CD4-positive, alpha-beta T cell (primary cell): ENCODE measurements at regions not wholly inside any gene's neighbourhood (a gene's known extent, or its start where the extent isn't known, plus 50 kb on each side); places are given as distances from the start of the nearest gene placed in this dataset.

ENCODE experiments used
- ATAC-seq: fragments of 200-7000 bp; cut with Tn5 transposase; one replicate; pipeline ENCODE4 v1.10.0; 2022; ENCODE audit warnings: mild to moderate bottlenecking; ENCODE audit not compliant: poor library complexity
- CTCF ChIA-PET: fragments of 350-600 bp; sonication (Branson Sonifier 250); formaldehyde crosslinking; loops from one replicate; lab custom pipeline; 2021; ENCODE audit warnings: antibody characterized with exemption, inconsistent platforms; lab: Charles Lee
- POLR2A ChIA-PET: fragments of 350-600 bp; sonication (Branson Sonifier 250); formaldehyde crosslinking; loops from one replicate; lab custom pipeline; 2021; ENCODE audit warnings: antibody characterized with exemption, inconsistent platforms; lab: Charles Lee
- DNase-seq, 14 experiments: peaks; one replicate each; pipeline ENCODE4 v3.0.0-alpha.2; 2013 to 2020; ENCODE audit warnings: mixed read lengths in 2 of 14
- H3K27ac ChIP-seq, 2 donors: one replicate each; pipeline versions ENCODE4 v1.5.1 to v1.7.0; 2013; ENCODE audit warnings: low read length in 2 of 2, low read depth in 1 of 2, mild to moderate bottlenecking in 1 of 2
- H3K27me3 ChIP-seq, 2 experiments: 1 replicate in 1 of 2; 2 replicates in 1 of 2; pipeline versions ENCODE4 v1.6.1 to v1.7.0; 2013; ENCODE audit warnings: low read length in 2 of 2, control low read depth in 1 of 2, mild to moderate bottlenecking in 1 of 2, moderate library complexity in 1 of 2; ENCODE audit not compliant: insufficient read depth in 2 of 2, control insufficient read depth in 1 of 2
- H3K36me3 ChIP-seq: one replicate; pipeline ENCODE4 v1.6.1; 2013; ENCODE audit warnings: low read length, control low read depth; ENCODE audit not compliant: insufficient read depth
- H3K4me1 ChIP-seq: one replicate; pipeline ENCODE4 v1.6.1; 2013; ENCODE audit warnings: low read length, control low read depth; ENCODE audit not compliant: insufficient read depth
- H3K4me3 ChIP-seq: one replicate; pipeline ENCODE4 v1.5.1; 2013; ENCODE audit warnings: mild to moderate bottlenecking, low read length, moderate library complexity
- H3K9me3 ChIP-seq, 2 experiments: 1 replicate in 1 of 2; 2 replicates in 1 of 2; pipeline versions ENCODE4 v1.6.1 to v1.7.0; 2013; ENCODE audit warnings: low read length in 2 of 2, mild to moderate bottlenecking in 2 of 2, control low read depth in 1 of 2, moderate library complexity in 1 of 2; ENCODE audit not compliant: control insufficient read depth in 1 of 2, insufficient read depth in 1 of 2
- H3K27ac Mint-ChIP-seq: one replicate; pipeline ENCODE4 v1.8.0; 2020; ENCODE audit warnings: mixed read lengths
- H3K27me3 Mint-ChIP-seq: one replicate; pipeline ENCODE4 v1.8.0; 2021; ENCODE audit warnings: mixed read lengths
- H3K36me3 Mint-ChIP-seq: one replicate; pipeline ENCODE4 v1.8.0; 2021; ENCODE audit warnings: low read depth, mixed read lengths
- H3K4me1 Mint-ChIP-seq: one replicate; pipeline ENCODE4 v1.8.0; 2021; ENCODE audit warnings: low read depth, mixed read lengths
- H3K4me3 Mint-ChIP-seq: one replicate; pipeline ENCODE4 v1.8.0; 2020; ENCODE audit warnings: mild to moderate bottlenecking, mixed read lengths
- H3K9me3 Mint-ChIP-seq: one replicate; pipeline ENCODE4 v1.8.0; 2020; ENCODE audit warnings: mixed read lengths
- CTCF ChIP-seq: fragments of 200-600 bp; IDR thresholded peaks from one replicate; pipeline ENCODE4 v1.8.0; 2022; ENCODE audit warnings: antibody characterized with exemption, mild to moderate bottlenecking
- intact Hi-C, 2 experiments: fragments of 100-400 bp; cut with DNase I in 1 of 2; cut with micrococcal nuclease in 1 of 2; formaldehyde crosslinking; loops; one replicate each; pipeline versions ENCODE4 v1.15.1 to v1.9.0; 2023 to 2025; cut with DNase I, micrococcal nuclease

GRCh38 chr4:148810461-148810860 lies 368.2 kb upstream of the NR3C2 start:
- no peaks in the 10 kb centered on the region for H3K27me3 Mint-ChIP-seq
- ChIA-PET POLR2A (no interaction called here), CTCF (no interaction called here)
- Histone ChIP-seq H3K4me3 (no peak overlapping the region), H3K27me3 (no peaks in the 10 kb centered on the region), H3K27ac (no peak overlapping the region), H3K9me3 (no peaks in the 10 kb centered on the region), H3K36me3 (no peaks in the 10 kb centered on the region), H3K4me1 (no peaks in the 10 kb centered on the region)
- intact Hi-C loops = no loop called here
- no peak for DNase-seq
- no peaks in the 10 kb centered on the region for H3K9me3 Mint-ChIP-seq
- no peak for TF ChIP-seq CTCF
- no peak overlapping the region for H3K27ac Mint-ChIP-seq
- H3K4me1 Mint-ChIP-seq = no peaks in the 10 kb centered on the region
- H3K36me3 Mint-ChIP-seq = no peaks in the 10 kb centered on the region
- no peak for ATAC-seq
- no peak overlapping the region for H3K4me3 Mint-ChIP-seq

GRCh38 chr4:148808416-148808815 lies 366.2 kb upstream of the NR3C2 start:
- no peaks in the 10 kb centered on the region for H3K27me3 ChIP-seq
- no peak overlapping the region for H3K27ac ChIP-seq
- H3K36me3 ChIP-seq = no peaks in the 10 kb centered on the region
- H3K36me3 Mint-ChIP-seq = no peaks in the 10 kb centered on the region
- no peak overlapping the region for H3K4me3 ChIP-seq
- no peaks in the 10 kb centered on the region for H3K9me3 ChIP-seq
- H3K27ac Mint-ChIP-seq = no peak overlapping the region
- no peaks in the 10 kb centered on the region for H3K9me3 Mint-ChIP-seq
- H3K4me3 Mint-ChIP-seq = no peak overlapping the region
- intact Hi-C loops = no loop called here
- no peaks in the 10 kb centered on the region for H3K4me1 ChIP-seq
- H3K27me3 Mint-ChIP-seq = no peaks in the 10 kb centered on the region
- ChIA-PET POLR2A (no interaction called here), CTCF (no interaction called here)
- no peaks in the 10 kb centered on the region for H3K4me1 Mint-ChIP-seq
- ATAC-seq (no peak), DNase-seq (no peak)
- TF ChIP-seq CTCF = no peak

GRCh38 chr4:148800940-148801339 lies 358.7 kb upstream of the NR3C2 start:
- no peaks in the 10 kb centered on the region for H3K4me1 Mint-ChIP-seq
- H3K27ac ChIP-seq = no peak overlapping the region
- ATAC-seq (no peak), DNase-seq (no peak)
- H3K27me3 ChIP-seq = no peaks in the 10 kb centered on the region
- intact Hi-C loops = no loop called here
- no peaks in the 10 kb centered on the region for H3K9me3 Mint-ChIP-seq
- H3K9me3 ChIP-seq = no peaks in the 10 kb centered on the region
- no peak overlapping the region for H3K27ac Mint-ChIP-seq
- no peak overlapping the region for H3K4me3 ChIP-seq
- no peaks in the 10 kb centered on the region for H3K36me3 ChIP-seq
- CTCF ChIA-PET = no interaction called here
- H3K4me1 ChIP-seq = no peaks in the 10 kb centered on the region
- H3K36me3 Mint-ChIP-seq = no peaks in the 10 kb centered on the region
- POLR2A ChIA-PET = no interaction called here
- H3K4me3 Mint-ChIP-seq = no peak overlapping the region
- TF ChIP-seq CTCF = no peak
- H3K27me3 Mint-ChIP-seq = no peaks in the 10 kb centered on the region
